ENCODE measurements at regions not wholly inside any gene's neighbourhood (a gene's known extent, or its start where the extent isn't known, plus 50 kb on each side); places are given as distances from the start of the nearest gene placed in this dataset.

- no peaks in the 10 kb centered on the region for H3K36me3 ChIP-seq (ENCODE audit: insufficient read depth)
- no peak overlapping the region for H3K27ac ChIP-seq
- no peaks in the 10 kb centered on the region for H4K20me1 ChIP-seq (ENCODE audit: insufficient read depth)
- H3K4me1 ChIP-seq (ENCODE audit: low read depth, poor library complexity, severe bottlenecking) = no peaks in the 10 kb centered on the region
- H3K9ac ChIP-seq = no peak overlapping the region
- no peaks in the 10 kb centered on the region for H3K27me3 ChIP-seq (ENCODE audit: insufficient read depth, low read depth)
- H3K4me2 ChIP-seq = no peak overlapping the region
- no peak overlapping the region for H3K4me3 ChIP-seq (IDR thresholded peaks at IDR 0.05; ENCODE audit: insufficient read depth, low read depth, low read length)
- TF ChIP-seq, protein P1, sequence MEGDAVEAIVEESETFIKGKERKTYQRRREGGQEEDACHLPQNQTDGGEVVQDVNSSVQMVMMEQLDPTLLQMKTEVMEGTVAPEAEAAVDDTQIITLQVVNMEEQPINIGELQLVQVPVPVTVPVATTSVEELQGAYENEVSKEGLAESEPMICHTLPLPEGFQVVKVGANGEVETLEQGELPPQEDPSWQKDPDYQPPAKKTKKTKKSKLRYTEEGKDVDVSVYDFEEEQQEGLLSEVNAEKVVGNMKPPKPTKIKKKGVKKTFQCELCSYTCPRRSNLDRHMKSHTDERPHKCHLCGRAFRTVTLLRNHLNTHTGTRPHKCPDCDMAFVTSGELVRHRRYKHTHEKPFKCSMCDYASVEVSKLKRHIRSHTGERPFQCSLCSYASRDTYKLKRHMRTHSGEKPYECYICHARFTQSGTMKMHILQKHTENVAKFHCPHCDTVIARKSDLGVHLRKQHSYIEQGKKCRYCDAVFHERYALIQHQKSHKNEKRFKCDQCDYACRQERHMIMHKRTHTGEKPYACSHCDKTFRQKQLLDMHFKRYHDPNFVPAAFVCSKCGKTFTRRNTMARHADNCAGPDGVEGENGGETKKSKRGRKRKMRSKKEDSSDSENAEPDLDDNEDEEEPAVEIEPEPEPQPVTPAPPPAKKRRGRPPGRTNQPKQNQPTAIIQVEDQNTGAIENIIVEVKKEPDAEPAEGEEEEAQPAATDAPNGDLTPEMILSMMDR (conservative IDR thresholded peaks at IDR 0.05; ENCODE audit: low read depth, low read length) = no peak
- H3K79me2 ChIP-seq (ENCODE audit: insufficient read depth, low read depth) = no peaks in the 10 kb centered on the region
- H2AFZ ChIP-seq (ENCODE audit: low read depth) = no peak overlapping the region
Observed at GRCh38 chr16:65641762-65642289, 520.0 kb upstream of the CDH11 start.

DNA sequence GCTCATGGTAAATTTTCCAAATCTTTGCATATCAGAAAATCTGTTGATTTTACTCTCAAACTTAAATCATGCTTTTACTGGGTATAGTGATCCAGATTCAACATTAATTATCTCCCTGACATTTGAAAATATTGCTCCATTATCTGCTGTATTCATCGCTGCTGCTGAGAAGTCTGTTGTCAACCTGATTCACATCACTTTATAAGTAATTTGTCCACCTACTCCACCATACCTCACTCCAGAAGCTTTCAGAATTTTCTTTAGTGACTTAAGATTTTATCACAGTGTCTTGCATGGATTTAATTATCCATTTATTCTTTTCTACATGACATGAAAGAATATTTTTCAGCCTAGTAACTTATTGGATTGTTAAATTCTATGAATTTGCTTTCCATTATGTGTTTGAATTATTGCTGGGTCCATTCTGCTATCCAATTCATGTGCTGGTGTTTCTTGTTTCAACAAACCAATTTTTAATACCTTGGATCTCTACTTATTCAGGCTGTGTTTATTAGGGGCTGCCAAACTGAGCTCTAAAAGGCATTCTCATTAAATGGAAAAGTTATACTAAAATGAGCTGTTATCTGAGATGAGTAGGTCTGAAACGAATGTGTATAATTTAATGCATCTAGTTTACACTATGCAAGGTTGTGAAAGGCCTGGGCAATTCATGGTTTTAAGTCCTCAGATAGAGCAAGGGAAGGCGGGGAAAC, 519.3 kb upstream of the CDH11 start:
- no peaks in the 10 kb centered on the region for H3K36me3 ChIP-seq (ENCODE audit: insufficient read depth)
- TF ChIP-seq, protein P1 (conservative IDR thresholded peaks at IDR 0.05; ENCODE audit: low read depth, low read length) = no peak
- no peaks in the 10 kb centered on the region for H3K4me1 ChIP-seq (ENCODE audit: low read depth, poor library complexity, severe bottlenecking)
- H3K27me3 ChIP-seq (ENCODE audit: insufficient read depth, low read depth) = no peaks in the 10 kb centered on the region
- no peak overlapping the region for H3K4me2 ChIP-seq
- H4K20me1 ChIP-seq (ENCODE audit: insufficient read depth) = no peaks in the 10 kb centered on the region
- no peak overlapping the region for H3K27ac ChIP-seq
- H3K79me2 ChIP-seq (ENCODE audit: insufficient read depth, low read depth) = no peaks in the 10 kb centered on the region
- no peak overlapping the region for H2AFZ ChIP-seq (ENCODE audit: low read depth)
- H3K9ac ChIP-seq = no peak overlapping the region
- H3K4me3 ChIP-seq (IDR thresholded peaks at IDR 0.05; ENCODE audit: insufficient read depth, low read depth, low read length) = no peak overlapping the region

DNA sequence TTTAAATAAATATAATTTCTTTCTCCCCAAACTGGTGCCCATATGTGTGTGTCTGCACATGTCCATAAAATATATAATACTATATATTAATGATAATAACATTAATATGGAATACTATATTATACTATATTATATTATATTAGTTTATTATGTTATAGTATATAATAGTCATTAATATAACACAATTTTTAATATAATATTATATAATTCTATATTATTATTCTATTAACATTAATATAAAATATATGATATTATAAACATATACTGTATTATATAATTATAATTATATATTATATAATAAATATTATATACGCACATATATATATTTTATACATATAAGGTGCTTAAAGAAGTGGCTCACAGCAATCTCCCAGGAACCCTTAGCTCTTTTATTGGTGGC, 513.0 kb upstream of the CDH11 start:
- no peaks in the 10 kb centered on the region for H3K4me1 ChIP-seq (ENCODE audit: low read depth, poor library complexity, severe bottlenecking)
- H3K27me3 ChIP-seq (ENCODE audit: insufficient read depth, low read depth) = no peaks in the 10 kb centered on the region
- no peak overlapping the region for H3K4me3 ChIP-seq (IDR thresholded peaks at IDR 0.05; ENCODE audit: insufficient read depth, low read depth, low read length)
- H2AFZ ChIP-seq (ENCODE audit: low read depth) = no peak overlapping the region
- H4K20me1 ChIP-seq (ENCODE audit: insufficient read depth) = no peaks in the 10 kb centered on the region
- H3K79me2 ChIP-seq (ENCODE audit: insufficient read depth, low read depth) = no peaks in the 10 kb centered on the region
- TF ChIP-seq, protein P1 (conservative IDR thresholded peaks at IDR 0.05; ENCODE audit: low read depth, low read length) = no peak
- H3K27ac ChIP-seq = no peak overlapping the region
- no peak overlapping the region for H3K4me2 ChIP-seq
- H3K9ac ChIP-seq = no peak overlapping the region
- H3K36me3 ChIP-seq (ENCODE audit: insufficient read depth) = no peaks in the 10 kb centered on the region

- H3K9ac ChIP-seq = no peak overlapping the region
- no peaks in the 10 kb centered on the region for H3K27me3 ChIP-seq (ENCODE audit: insufficient read depth, low read depth)
- no peak overlapping the region for H2AFZ ChIP-seq (ENCODE audit: low read depth)
- H3K4me1 ChIP-seq (ENCODE audit: low read depth, poor library complexity, severe bottlenecking) = no peaks in the 10 kb centered on the region
- no peaks in the 10 kb centered on the region for H3K36me3 ChIP-seq (ENCODE audit: insufficient read depth)
- H3K27ac ChIP-seq = no peak overlapping the region
- no peaks in the 10 kb centered on the region for H4K20me1 ChIP-seq (ENCODE audit: insufficient read depth)
- H3K79me2 ChIP-seq (ENCODE audit: insufficient read depth, low read depth) = no peaks in the 10 kb centered on the region
- H3K4me3 ChIP-seq (IDR thresholded peaks at IDR 0.05; ENCODE audit: insufficient read depth, low read depth, low read length) = no peak overlapping the region
- H3K4me2 ChIP-seq = no peak overlapping the region
- TF ChIP-seq, protein P1 (conservative IDR thresholded peaks at IDR 0.05; ENCODE audit: low read depth, low read length) = no peak
Observed at GRCh38 chr16:65634291-65634690, 512.4 kb upstream of the CDH11 start.
